ENCODE measurements at regions not wholly inside any gene's neighbourhood (a gene's known extent, or its start where the extent isn't known, plus 50 kb on each side); places are given as distances from the start of the nearest gene placed in this dataset.
A peak's percentile ranks its signal among the peaks of the same experiment; 100 is the strongest.
"Not testable (repeated sequence)": the region's sequence is repeated elsewhere in the genome, so short reads cannot be mapped to it uniquely, and the experiment has no call there.

DNA sequence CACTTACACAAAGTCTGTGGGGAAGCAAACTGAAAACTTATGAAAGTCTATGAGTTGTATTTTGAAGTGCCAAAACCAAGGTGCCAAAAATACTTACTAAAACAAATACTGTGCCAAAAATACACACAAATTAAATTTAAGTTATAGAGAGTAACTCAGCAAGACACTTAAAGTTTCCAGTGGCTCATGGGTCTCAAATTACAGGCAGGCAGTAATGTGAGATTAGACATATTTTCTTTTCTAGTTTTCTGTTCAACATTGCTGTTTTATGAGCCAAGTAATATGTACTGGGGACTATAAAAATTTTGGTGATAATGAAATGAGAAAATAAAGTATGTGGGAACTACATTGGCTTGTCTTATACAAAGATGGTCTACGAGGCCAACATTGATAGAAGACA, 172.2 kb upstream of the SNX2 start:
- no peak for DNase-seq

DNA sequence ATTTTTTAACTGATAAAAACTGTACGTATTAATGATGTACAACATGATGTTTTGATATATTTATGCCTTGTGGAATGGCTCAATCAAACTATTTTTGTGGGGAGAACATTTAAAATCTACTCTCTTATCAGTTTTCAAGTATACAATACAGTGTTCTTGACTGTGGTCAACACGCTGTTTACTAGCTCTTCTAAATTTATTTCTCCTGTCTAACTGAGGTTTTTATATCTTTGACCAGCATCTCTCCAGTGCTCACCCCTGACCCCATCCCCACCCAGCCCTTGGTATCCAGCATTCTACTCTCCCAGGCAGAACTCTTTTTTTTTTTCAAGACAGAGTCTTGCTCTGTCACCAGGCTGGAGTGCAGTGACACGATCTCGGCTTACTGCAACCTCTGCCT, 169.6 kb upstream of the SNX2 start:
- DNase-seq: no peak

DNA sequence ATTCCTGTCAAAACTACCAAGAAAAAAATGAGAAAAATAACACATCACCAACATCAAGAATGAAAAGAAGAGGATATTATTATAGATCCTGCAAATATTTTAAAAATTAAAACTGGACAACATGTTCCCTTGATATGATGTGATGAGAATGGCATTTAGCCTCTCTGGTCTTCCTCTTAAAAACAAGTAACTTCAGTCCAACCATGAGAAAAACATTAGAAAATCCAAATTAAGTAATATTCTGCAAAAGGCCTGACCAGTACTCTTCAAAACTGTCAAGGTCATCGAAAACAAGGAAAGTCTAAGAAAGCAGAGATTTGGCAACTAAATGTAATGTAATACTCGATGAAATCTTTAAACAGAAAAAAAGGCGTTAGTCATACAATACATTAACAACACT, 167.1 kb upstream of the SNX2 start:
- DNase-seq: no peak

DNA sequence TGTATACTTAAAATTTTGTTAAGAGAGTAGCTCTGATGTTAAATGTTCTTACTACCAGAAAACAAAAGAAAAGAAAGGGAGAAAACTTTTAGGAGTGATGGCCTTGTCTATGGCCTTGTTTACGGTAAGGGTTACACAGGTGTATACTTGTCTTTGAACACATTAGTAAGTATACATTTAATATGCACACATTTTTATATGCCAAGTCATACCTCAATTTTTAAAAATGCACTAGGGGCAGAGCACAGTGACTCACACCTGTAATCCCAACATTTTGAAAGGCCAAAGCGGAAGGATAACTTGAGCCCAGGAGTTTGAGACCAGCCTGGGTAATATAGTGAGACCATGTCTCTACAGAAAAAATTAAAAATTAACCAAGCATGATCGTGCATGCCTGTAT, 166.7 kb upstream of the SNX2 start:
- DNase-seq: no peak

DNA sequence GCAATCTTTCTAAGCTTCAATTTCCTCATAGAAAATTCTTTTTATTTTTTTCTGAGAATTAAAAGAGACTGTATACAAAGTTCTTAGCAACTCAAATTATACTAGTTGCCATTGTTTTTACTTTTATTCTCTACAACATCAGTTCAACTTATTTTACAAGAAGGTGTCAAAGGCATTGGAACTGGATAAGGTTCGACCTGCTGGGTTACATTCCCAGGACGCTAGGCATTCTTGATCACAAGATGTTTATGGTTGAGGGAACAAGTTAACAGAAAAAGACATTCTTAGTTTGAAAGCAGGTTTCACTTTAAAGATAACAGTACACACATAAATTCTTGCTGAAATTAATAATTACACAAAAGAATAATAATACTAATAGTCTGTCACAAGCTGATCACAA, 163.5 kb upstream of the SNX2 start:
- no peak for DNase-seq

DNA sequence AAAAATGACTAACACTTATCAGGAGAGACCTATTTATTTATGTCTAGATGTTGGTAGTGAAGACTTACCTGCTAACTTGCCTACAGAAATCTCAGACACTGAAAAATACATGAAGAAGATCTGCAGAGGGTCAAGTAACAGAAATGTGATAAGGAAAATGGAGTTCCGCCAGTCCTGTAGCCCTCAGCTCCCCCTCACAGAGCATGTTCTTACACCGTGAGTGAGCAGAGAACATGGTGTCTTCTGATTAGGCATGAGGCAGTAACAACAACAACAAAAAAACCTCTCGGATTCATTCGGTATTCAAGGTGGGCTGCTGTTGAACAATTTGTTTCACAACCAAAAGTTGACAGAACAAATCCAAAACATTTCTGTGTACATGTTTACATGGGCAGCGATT, 162.0 kb upstream of the SNX2 start:
- DNase-seq: no peak

DNA sequence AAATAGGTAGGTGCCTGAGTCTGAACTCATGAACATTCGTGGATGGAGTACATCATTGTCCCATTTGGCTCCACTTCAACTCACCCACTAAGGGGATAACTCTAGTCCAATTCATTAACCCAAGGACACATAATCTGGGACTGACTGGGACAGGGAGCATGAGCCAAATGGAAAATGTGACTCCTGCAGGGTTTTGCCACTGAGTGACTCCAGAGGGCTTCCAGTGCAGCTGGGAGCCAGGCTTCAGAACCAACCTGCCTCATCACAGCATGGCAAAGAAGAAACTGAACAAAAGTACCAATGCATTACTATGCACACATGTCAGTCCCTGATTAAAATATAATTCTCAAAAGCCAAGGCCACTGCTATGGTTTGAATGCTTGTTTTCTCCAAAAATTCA, 159.7 kb upstream of the SNX2 start:
- no peak for DNase-seq

DNA sequence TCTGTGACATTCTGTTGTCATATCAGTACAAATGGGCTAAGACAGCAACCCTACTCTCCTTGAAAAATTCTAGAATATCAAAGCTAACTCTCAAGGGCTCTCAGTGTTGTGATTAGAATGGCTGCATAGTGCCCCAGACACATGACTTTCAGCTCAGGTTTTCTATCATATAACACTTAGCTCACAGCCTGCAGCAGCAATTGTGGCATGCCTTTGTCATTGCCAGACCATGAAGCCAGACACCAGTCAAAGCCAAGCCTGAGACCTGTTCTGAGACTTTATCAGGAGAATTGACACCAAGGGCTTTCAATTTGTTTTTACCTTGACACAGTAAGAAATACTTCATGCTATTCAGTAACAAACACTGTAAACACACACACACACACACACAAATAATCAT, 159.0 kb upstream of the SNX2 start:
- DNase-seq: no peak

DNA sequence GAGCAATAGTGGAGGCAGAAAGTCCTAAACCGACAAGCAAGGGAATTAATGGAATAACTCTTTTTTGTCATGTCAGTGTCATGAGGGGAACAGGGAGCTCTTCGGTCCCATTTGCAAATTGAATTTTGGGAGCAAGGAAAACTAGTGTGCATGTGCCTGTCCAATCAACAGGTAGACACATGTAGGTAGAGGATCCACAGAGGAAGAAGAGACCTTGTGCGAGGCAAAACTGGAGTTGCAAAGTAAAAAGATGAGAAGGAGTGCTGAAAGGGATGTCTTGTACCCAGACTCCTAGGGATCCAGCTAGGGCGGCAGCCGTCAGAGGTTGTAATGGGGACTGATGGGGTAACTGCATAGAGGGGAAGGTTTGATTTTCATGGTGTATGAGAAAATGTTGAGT, 156.8 kb upstream of the SNX2 start:
- DNase-seq: not testable (repeated sequence)

DNA sequence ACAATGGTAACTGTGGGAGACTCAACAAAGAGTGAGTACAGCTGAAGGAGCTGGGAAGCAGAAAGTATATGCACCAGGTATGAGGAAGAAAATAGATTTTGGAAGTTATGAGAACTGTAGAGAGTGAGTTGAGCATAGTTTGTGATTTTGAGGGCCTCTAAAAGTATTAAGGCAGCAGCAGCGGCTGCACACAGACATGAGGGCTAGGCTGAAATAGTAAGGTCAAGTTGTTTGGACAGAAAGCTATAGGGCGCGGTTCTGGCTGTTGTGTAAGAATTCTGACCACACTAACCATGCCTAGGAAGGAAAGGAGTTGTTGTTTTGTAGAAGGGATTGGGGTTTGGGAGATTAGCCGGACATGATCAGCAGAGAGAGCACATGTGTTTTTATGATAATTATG, 154.1 kb upstream of the SNX2 start:
- DNase-seq: not testable (repeated sequence)

DNA sequence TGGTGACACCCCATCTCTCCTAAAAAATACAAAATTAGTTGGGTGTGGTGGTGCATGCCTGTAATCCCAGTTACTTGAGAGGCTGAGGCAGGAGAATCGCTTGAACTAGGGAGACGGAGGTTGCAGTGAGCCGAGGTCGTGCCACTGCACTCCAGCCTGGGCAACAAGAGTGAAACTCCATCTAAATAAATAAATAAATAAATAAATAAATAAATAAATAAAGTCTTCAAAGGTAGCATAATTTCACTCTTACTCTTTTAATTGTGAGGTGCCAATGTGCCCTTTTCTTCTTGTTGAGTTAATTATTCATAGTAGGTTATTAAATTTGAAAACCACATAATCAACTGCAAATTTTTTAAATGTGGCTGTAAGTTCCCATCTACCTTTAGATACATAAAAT, 146.2 kb upstream of the SNX2 start:
- not testable (repeated sequence) for DNase-seq

DNA sequence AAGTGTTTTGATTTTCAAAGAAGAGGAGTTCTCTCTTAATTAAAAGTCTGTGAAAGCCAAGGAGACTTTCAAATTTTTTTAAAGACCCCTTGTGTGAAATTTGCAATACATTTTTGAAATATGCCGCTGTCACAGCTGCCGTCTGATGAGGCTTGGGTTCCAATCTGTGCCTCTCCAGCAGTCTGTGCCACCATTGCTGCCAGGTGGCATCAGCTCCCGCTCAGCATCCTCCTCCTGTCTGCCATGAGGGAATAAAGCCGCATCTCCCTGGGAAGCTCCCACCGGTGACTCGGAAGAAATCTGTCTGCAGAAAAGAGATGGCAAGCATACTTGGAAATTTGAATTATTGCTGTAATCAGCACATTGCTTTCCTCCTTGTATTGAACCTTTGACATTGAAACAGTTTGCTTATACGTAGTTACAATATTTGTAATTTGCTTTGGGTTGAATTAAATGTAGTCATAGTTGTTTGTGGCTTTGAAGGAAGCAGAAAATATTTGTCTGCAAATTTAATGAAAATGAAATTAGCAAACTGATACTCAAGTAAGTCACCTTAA, 145.7 kb upstream of the SNX2 start:
- no peak for DNase-seq

DNA sequence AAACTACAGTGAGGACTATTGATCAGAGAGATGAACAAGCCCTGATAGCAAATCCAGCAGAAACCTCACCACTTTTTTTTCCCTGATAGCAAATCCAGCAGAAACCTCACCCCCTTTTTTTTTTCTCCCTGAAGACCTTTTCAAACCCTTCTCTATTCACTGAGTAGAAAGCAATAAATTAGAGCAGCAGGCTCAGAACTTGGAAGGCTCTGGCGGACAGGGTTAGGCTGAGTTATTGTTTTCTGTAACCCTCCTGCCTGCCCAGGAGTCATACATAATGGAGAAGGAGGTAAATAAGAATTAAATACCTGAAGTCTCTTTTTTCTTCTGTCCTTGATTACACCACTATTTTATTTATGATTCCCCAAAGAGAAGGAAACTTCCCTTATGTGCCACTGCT, 136.3 kb upstream of the SNX2 start:
- no peak for DNase-seq

DNA sequence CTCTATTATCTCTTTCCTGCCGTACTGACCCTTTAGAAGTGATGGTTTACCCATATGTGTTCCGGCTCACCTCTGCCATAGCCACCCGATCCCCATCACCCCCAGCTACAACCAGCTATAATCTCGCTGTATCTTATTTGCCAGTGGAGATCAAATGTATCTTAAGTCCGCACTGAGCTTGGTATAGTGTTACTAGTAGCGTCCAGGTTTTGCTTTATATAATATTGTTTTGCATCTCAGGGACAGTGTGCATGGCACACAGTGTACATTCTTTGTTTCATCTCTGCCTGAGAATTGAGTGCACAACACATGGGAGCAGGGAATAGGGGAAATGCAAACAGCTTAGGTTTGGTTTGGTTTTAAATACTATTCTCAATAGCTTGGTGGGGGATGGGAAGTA, 135.8 kb upstream of the SNX2 start:
- no peak for DNase-seq

DNA sequence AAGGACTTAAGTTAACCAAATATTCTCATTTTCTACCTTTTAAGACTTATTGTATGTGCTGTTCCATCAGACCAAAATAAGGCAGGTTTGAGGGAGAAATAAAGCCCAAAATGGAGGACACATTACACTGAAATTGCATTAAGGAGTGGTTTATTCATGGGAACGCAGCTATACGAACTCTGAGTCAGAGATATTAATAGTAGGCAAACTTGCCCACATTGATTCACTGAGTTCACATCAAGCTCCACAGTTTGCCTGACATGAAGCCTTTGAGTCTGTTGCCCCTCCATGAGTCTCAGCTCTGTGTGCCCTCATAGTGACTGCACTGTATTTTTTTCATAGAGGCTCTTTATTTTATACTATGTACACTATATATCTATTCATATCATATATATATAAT, 135.0 kb upstream of the SNX2 start:
- peak; percentile 38 for DNase-seq

DNA sequence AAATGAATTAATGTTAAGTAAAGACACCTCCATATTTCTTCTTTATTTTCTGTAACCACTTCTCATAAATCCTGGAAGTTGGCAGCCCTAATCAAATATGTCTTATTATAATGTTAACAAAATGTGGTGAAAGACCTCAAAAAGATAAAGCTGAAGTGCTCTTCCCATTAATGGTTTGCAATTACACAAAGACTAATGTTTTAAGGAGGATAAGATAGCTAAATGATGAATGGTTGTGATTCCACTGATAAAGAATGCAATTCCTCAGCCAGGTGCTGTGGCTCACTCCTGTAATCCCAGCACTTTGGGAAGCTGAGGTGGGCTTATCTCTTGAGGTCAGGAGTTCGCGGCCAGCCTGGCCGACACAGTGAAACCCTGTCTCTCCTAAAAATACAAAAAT, 125.8 kb upstream of the SNX2 start:
- no peak for DNase-seq

DNA sequence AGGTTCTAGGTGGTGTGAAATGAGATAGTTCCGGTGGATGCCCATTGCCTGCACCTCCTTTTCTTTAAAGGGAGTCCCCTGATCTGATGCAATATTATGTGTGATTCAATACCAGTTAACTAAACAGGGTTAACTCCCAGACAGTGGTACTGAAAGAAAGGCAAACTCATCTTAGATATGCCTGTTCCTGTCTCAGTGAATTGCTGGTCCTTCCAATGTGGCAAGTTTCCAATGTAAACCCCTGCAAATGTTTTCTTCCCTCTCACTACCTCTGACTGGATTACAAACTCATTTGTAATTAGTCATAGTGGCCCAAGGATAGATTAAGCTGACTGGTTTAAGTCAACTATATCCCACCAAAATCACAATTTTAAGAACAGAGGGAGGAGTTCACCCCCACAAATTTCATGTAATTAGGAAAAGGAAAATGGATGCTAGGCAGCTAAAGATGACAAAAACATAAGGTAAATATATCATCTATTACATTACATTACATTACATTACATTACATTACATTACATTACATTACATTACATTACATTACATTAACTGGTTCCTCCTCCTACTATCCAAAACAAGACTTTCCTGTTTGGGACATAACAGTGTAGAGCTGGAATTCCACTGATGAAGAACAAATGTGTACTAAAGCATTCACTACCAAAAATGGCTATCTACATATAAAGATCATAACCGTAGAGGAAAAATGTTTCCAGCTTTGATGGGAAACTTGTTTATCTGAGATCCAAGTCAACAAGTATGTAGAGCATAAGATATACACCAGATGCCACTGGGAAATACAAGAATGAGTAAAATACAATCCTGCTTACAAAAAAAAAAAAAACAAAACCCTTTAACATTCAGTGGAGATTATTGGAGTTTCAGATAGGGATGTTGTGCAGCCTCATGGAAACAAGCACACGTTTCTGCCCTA, 121.5 kb upstream of the SNX2 start:
- DNase-seq: peak; percentile 85

DNA sequence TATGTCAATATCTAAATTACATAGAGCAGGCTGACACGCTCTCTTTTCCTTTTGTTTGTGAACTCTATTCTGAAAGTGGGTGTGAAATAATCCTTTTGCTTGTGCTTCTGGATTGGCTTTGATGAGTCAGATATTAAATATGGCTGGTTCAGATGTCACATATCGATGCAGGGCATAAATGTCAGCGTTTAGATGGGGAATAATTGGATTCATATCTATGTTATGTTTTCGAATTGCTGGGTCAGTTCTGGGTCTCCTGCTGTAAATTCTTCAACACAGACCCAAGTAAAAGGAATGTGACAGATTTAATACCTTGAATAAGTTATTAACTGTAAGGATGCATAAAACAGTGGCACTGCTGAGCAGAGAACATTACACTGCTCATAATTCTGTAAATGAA, 118.7 kb upstream of the SNX2 start:
- peak; percentile 52 for DNase-seq

DNA sequence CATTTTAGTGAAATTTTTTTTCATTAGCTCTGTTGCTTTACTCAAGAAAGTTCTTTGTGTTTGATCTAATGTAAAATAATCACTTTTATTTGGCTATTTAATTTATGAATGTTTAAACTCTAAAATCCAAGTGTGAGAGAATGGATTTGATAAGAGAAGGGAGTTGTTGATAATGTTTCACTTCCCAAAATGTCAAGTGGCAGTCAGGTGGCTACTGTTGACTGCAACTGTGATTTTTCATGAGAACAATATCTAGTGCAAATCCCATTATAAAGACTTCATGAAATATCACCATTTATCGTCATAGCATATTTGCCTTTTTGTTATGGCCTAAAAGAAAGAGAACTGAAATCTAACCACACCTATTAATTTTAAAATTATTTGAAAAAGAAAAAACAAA, 118.3 kb upstream of the SNX2 start:
- DNase-seq: no peak

DNA sequence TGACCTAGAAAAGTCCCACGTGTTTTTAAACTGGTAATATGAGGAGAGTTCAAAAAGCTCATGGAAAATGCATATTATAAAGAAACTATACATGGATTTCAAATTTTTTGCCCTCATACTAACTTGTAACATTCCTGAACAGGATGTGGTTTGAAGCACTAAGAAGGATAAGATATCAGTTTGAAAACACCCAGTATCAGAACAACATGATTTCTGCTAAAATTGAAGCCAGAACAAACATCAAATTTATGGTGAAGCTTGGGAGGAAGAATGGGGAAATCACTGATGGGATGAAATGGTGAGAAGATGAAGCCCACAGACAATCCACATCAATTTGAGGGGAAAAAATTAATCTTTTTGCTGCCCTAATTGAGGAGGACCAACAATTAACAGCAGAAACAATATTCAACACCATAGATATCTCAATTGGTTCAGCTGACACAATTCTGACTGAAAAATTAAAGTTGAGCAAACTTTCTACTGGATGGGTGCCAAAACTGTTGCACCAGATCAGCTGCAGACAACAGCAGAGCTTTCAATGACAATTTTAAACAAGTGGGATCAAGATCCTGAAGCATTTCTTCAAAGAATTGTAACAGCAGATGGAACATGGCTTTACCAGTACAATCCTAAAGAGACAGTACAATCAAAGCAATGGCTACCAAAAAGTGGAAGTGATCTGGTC, 113.2 kb upstream of the SNX2 start:
- peak; percentile 22 for DNase-seq

DNA sequence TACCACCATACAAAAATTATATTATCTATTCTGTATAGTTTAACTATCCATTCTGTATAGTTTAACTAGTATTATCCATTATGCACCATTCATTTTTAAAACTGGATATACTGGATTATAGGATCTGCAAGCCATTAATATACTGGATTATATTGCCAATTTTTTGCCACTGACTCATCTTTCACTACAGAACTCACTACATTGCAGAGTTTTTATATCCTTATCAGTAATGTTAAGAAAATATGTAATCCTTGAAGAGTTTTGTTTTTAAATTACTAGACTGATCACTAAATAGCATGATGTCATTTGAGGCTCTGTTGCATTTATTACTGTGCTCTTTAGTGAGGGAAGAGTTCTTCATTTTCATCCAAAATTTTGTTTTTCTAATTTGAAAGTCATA, 109.8 kb upstream of the SNX2 start:
- DNase-seq: peak; percentile 69

DNA sequence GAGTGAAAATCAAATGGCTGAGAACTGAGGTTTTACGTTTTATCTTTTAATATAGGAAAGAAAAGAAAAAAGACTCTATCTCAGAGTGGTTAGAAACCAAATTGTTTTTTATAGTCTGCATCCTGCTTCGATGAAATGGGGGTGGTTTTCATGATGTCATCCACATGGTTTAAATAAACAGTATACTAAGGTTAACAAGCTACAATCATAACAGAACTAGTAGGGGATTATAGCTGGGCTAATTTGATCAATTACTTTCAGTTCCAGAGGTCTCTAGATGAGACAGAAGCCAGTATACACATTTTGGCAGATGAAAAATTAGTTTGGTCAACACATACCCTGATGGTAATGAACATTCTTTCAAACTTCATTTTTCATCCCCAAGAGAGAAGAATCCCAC, 106.3 kb upstream of the SNX2 start:
- no peak for DNase-seq

DNA sequence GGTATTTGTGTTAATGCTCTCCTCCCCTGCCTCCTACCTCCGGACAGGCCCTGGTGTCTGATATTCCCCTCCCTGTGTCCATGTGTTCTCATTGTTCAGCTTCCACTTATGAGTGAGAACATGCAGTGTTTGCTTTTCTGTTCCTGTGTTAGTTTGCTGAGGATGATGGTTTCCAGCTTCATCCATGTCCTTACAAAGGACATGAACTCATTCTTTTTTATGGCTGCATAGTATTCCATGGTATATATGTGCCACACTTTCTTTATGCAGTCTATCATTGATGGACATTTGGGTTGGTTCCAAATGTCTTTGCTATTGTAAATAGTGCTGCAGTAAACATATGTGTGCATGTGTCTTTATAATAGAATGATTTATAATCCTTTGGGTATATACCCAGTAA, 105.2 kb upstream of the SNX2 start:
- DNase-seq: not testable (repeated sequence)

DNA sequence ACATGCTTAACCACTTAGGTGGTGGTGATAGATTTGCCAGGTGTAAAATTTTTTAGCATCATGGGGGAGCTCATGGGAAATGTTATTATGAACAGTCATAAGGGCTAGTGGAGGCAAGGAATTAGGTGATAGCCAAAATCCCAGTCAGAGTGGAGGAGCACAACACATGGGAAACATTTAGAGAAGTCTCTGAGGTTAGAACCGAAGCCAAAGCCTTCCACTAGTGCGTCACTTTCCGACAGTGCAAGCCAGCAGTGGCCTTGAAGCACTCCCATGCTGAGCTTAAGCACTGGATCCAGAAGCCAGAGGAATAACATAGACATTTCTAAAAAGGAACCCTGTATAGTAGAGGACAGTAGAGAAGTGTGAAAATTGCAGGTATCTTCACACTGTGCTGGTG, 101.5 kb upstream of the SNX2 start:
- peak; percentile 55 for DNase-seq
